HCT116 (cell line): ENCODE measurements at regions not wholly inside any gene's neighbourhood (a gene's known extent, or its start where the extent isn't known, plus 50 kb on each side); places are given as distances from the start of the nearest gene placed in this dataset.

ENCODE experiments used
- CEBPB ChIP-seq: IDR thresholded peaks from 2 replicates; pipeline ENCODE4 v1.6.1; 2012; ENCODE audit warnings: low read depth
- CTCF ChIP-seq, 3 experiments: fragments of 200-600 bp in 1 of 3; sonication (generic) in 1 of 3; IDR thresholded peaks in 2 of 3; conservative IDR thresholded peaks in 1 of 3; 2 replicates each; pipeline ENCODE4 v1.5.1; 2012 to 2017; ENCODE audit warnings: low read depth in 2 of 3, low read length in 2 of 3, antibody characterized with exemption in 1 of 3, borderline replicate concordance in 1 of 3, control low read depth in 1 of 3, mild to moderate bottlenecking in 1 of 3, mixed read lengths in 1 of 3, mixed run types in 1 of 3, moderate library complexity in 1 of 3; ENCODE audit not compliant: insufficient read depth in 1 of 3
- SIN3A ChIP-seq: IDR thresholded peaks from 2 replicates; pipeline ENCODE4 v1.6.1; 2012; ENCODE audit warnings: low read depth

- TF ChIP-seq CEBPB (no peak), CTCF (IDR thresholded peaks at IDR 0.05 in 2 of 3, conservative IDR thresholded peaks at IDR 0.05 in 1 of 3; ENCODE audit: borderline replicate concordance in 1 of 3, insufficient read depth in 1 of 3, low read depth in 2 of 3, low read length in 2 of 3) (no peak), SIN3A (no peak)
Measured at GRCh38 chr3:79928687-79929408, 161.1 kb upstream of the ROBO1 start.
